Right lobe of liver (tissue), 4 donors: ENCODE measurements at regions not wholly inside any gene's neighbourhood (a gene's known extent, or its start where the extent isn't known, plus 50 kb on each side); places are given as distances from the start of the nearest gene placed in this dataset.

Experiments
- POLR2A ChIP-seq: fragments of 450-650 bp; IDR thresholded peaks from one replicate; pipeline ENCODE4 v1.6.1; 2017; ENCODE audit warnings: antibody characterized with exemption, mild to moderate bottlenecking
- TF ChIP-seq, protein P1 (sequence below), 4 donors: fragments of 200-600 bp in 3 of 4; fragments of 450-650 bp in 1 of 4; IDR thresholded peaks; one replicate each; pipeline versions ENCODE4 v1.5.1 to v1.8.0; 2016 to 2022; ENCODE audit warnings: antibody characterized with exemption in 4 of 4, mild to moderate bottlenecking in 2 of 4
- donor health status: DM: no; HTN: no; CAD: no.
- donor health status: DM: no; HTN: no; CAD: no.
- donor health status: DM: no; HTN: yes; CAD: no.

DNA sequence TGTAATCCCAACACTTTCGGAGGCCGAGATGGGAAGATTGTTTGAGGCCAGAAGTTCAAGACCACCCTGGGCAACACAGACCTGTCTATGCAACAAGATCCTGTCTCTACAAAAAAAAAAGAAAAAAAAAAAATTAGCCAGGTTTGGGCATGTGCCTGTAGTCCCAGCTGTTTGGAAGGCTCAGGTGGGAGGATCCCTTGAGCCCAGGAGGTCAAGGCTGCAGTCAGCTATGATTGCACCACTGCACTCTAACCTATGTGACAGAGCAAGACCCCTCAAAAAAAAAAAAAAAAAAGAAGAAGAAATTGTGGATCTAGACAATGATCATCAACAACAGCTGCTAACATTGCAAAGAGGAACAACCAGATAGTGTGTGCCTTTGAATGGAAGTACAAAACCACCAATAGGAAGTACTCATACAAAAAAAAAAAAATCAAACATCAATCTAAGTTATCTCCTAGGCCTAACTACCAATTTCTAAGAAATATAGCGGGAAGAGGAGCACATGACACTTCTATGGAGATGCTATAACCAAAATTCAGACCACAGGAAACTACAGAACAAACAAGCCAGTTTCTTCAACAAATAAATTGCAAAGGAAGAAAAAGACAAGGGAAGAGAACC is 258.7 kb downstream of the MRTFB start:
- TF ChIP-seq, protein P1, sequence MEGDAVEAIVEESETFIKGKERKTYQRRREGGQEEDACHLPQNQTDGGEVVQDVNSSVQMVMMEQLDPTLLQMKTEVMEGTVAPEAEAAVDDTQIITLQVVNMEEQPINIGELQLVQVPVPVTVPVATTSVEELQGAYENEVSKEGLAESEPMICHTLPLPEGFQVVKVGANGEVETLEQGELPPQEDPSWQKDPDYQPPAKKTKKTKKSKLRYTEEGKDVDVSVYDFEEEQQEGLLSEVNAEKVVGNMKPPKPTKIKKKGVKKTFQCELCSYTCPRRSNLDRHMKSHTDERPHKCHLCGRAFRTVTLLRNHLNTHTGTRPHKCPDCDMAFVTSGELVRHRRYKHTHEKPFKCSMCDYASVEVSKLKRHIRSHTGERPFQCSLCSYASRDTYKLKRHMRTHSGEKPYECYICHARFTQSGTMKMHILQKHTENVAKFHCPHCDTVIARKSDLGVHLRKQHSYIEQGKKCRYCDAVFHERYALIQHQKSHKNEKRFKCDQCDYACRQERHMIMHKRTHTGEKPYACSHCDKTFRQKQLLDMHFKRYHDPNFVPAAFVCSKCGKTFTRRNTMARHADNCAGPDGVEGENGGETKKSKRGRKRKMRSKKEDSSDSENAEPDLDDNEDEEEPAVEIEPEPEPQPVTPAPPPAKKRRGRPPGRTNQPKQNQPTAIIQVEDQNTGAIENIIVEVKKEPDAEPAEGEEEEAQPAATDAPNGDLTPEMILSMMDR (IDR thresholded peaks at IDR 0.05) = no peak
- TF ChIP-seq POLR2A = no peak
